ENCODE measurements at regions not wholly inside any gene's neighbourhood (a gene's known extent, or its start where the extent isn't known, plus 50 kb on each side); places are given as distances from the start of the nearest gene placed in this dataset.

GRCh38 chr6:78199044-78199443 lies 546.2 kb downstream of the MEI4 start:
- TF ChIP-seq CTCF (IDR thresholded peaks at IDR 0.05) = no peak
- TF ChIP-seq POLR2A (IDR thresholded peaks at IDR 0.05) = no peak

Data from thyroid gland (tissue), 4 donors.